NCI-H1092 (cell line): ENCODE measurements at regions not wholly inside any gene's neighbourhood (a gene's known extent, or its start where the extent isn't known, plus 50 kb on each side); places are given as distances from the start of the nearest gene placed in this dataset.
"Not testable (repeated sequence)": the region's sequence is repeated elsewhere in the genome, so short reads cannot be mapped to it uniquely, and the experiment has no call there.

Source experiments
- DNase-seq: peaks from one replicate; lab custom pipeline; 2025; lab: John Stamatoyannopoulos, UW

DNA sequence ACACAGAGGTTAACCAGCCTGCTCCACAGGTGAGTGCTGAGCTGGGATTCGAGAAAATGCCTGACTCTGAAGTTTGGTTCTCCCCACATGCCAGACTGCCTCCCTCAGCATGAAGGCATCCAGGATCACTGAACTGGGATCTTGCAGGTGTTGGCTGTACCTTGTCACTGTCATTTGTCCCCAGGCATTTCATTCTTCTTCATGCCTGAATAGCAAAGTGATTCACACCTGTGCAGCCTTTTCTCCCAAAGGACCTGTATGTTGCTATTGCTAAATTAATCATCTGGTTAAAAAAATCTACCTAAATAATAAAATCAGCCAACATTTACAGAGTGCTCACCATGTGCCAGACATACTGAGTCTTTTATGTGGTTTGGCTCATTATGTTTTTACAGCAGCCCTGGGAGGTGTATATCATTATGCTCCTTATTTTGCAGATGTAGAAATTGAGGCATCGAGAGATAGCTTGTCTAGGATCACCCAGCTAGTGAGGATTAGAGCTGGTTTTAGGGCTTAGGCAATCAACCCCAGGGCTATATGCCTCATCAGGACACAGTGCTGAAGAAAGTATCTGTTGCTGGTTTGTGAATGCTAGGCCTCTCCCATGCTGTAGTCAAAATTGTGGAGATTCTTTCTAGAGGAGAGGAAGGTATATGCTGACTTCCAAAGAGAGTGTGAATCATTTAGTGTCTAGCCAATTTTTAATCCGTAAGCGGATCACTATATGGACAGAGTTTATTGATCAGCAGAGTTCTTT is 204.4 kb downstream of the HIPK3 start:
- no peak for DNase-seq

DNA sequence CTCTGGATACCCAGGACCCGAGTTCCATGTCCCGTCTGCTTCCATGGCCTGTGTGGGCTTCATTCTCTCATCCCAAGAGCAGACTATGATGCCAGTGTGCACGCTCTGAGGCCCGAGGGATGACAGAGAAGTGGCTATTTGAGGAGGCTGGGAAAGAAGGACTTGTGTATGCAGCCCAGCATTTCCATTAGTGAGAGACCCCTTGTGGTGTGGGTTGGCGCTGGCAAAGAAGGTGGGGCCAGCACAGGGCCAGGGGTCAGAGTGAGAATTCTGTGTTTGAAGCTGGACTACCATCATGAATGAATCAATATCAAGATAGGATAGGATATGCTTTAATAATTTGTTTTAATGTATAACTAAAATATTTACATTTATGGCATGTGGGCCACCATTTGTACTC is 200.8 kb downstream of the HIPK3 start:
- DNase-seq, result no peak

DNA sequence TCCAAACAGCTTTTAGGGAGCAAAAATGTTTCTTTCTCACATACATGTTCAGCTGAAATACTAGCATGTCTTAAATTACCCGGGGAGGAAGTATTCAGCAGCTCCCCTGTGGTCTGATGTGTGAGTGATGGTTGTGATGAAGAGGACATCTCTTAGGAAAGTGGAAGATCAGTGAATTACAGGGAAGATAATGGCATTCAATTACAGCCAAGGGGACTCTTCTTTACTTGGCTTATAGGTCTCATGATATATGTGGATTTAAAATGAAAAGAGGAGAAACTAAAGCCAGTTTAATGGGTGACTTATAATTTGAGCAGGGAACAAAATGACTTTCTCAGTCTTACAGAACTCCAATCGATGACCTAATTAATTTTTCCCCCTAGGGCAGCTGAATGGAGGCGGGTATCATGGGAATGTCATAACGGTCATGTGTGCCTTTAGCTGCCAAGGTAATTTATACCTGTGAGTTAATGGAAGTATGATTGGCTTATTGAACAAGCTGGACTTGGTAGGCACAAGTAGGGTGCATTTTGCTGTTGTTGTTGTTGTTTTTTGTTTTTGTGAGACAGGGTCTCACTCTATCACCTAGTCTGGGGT is 198.8 kb downstream of the HIPK3 start:
- no peak for DNase-seq

DNA sequence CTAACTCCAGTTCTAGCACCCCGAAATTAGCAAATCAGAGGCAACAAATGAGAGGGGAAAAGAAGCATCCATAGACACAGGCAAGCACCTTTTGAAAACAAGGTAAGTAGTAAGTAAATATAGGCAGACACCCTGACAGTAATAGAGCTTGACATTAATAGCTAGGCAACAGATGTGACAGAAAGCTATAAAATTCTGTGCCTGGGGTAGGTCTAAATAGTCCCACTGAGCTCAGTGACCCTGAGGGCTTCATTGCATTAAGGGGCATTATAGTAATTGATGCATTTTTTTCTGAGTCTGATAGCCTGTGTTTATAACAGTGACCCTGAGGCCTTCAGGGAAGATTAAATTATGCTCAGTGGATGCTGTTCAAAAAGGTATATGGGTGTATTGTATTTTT is 197.1 kb downstream of the HIPK3 start:
- DNase-seq, result peak; percentile 27

DNA sequence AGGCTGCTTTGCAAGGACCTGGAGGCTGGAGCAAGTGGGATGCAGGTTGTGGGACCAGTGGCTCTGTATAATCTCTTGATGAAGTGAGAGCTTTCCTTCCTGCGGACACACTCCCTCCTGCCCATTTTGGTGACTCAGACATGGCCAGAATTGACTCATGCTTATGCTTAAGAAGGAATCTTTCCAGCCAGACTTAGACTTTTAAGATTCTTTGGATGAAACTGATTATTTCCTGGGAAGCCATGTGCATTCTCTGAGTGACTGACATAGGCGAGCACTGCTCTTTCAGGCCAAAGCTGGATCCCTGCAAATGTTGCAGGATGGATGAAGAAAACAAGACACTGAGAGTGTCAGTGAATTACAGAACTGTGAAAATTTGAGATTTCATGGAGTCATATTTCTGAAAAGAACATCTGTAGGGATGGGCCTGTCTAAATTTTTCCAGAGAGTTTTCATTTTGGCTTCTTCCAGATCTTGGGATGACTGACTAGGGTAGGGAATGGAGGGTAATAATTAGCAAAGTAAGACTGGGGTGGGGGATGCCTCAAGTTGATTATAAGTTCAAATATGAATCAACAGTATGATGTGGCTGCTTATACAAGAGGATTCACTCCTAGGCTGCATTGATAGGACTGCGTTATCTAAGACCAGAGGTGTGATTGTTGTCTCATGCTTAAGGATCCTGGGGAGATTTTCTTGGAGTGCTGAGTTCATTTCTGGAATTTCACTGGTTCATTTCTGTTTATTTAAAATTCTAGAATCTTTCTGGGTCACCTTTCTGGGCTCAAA is 195.8 kb downstream of the HIPK3 start:
- DNase-seq, result no peak

DNA sequence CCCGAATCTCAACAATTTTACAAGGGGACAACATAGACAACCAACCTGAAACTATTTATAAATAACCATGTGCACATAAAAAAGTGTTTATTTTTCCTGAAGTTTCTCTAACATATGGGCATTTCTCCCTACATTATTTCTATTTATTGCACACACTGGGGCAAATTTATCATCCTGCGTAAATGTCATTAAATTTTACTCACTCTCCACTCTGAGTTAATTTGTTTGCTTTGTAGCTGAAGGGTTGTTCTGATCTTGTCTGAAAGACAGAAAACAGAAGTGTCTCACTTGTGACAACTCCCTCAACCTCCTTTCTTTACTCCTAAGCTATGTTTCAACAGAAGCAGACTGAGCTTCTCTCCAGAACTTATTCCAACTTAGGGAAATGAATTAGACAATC is 194.2 kb downstream of the HIPK3 start:
- DNase-seq, result no peak

DNA sequence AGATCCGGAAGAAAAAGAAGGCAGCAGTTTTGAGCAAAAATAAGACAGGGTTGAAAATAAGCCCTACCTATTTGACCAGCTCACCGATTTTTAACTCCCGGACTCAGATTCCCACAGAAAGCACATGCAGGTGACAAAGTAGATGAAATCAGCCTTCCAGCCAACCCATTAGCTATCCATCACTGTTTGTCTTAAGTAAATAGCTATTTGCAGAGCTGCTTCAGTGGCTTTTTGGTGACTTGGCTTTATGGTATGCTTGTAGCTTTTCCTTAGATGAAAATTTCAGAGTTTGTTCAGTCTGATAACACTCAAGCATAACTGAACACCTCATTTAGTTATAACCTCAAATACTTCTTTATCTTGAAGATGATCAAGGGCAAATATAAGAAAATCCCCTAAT is 192.6 kb downstream of the HIPK3 start:
- DNase-seq, result no peak

DNA sequence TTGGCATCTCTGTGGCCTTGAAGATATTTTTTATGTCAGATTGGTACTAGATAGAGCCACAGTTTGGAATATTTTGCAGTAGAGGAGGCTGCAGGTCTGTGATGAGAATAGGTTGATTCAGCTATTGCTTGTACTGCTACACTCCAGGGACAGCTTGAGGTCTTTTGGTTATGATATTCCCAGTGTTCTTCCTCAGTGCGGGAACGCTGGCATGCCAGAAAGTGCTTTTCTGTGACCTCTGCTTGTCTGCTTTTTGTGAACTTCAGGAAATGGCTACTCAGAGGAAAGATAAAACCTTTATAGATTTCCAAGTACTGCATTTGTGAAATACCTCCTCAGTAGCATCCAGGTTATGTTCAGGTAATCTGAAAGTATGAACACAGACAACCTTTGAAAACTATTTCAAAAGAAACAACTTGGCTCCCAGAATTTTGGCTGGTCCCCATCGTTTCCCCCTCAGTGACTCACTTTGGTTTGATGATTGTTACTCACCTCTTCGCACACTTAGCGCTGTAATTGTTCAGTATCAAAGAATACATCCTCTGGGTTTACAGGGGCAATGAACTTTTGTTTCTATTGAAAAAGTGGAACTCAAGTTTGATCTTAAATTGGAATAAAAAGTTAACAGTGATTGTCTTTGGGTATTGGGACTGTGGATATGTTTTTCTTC is 191.4 kb downstream of the HIPK3 start:
- no peak for DNase-seq

DNA sequence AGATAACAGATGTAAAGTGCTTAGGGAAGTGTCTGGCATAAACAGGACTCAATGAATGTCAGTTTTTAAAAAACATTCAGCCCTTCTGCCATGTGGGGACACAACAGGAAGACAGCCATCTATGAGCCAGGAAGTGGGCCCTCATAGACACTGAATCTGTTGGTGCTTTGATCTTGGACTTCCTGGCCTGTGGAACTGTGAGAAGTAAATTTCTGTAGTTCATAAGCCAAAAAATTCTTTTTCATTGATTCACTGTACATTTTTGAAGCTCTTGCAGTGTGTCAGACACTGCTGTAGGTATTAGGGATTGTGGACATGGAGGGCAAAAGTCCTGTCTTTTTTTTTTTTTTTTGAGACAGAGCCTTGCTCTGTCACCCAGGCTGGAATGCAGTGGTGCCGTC is 188.6 kb downstream of the HIPK3 start:
- no peak for DNase-seq

DNA sequence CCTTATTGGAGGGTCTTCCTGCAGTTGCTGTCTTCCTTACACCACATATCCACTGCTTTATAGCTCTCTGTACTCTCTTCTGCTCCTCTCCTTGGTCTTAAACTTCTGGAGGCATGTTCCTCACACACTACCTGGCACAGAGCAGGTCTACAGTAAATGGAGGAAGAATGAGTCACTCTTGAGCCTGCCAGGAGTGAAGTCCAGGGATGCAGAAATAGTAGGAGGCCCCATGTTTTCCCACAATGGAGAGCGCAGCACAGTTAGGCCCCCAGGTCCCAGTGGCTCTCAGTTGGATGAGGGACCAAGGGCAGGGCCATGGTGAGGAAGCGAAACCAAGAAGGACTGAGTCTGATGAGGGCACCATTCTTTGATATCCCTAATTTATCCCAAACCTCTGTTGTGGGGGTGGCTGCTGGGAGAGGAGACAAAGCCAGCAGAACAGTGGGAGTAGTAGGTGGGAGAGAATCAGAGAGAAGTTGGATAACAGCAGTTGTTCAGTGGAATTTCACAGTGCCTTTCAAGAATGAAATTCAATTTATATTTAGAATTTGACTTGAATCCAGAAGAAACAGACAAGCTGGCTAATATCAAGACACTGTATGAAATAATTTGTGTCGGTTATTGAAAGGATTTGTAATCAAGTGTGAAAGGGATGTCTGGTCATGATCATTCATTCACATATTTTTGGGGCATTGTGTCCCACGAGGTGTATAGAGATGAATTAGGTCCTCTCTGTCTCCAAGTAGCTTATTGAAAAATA is 187.8 kb downstream of the HIPK3 start:
- DNase-seq, result no peak

DNA sequence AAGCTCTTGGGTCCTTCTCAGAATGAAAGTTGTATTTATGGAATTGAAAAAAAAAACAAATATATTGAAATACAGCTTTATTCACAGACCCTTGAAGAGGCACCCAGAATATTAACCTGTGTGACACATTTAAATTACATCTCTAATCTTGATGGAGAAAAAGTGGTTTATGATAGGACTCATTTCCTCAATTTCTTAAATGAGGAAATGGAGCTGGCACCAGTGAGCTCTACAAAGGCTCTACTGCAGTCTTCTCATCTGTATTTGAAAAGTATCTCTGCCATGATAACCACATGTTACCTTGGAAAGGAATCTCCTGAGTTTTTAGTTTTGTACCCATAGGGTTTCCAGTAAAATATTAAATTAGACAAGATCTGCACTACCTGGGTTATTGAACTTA is 186.5 kb downstream of the HIPK3 start:
- DNase-seq, result no peak

DNA sequence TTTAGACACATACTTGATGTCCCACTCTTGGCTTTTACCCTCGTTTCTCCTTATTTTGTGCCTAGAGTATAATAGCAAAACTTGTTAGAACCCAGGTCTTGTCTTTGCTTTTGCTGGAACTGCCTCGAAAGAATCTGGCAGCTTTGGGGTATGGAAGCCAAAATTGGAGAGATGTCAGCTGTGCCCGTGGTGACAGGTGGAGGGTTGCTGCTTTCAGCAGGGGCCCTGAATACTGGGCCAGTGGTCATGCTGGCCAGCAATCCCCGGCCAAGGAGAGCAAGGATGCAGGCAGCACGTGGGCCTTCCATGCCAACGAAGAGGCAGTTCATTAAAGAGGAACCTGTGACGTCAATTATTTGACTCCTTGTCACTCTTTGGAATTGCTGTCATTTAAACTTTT is 181.1 kb downstream of the HIPK3 start:
- DNase-seq, result no peak

DNA sequence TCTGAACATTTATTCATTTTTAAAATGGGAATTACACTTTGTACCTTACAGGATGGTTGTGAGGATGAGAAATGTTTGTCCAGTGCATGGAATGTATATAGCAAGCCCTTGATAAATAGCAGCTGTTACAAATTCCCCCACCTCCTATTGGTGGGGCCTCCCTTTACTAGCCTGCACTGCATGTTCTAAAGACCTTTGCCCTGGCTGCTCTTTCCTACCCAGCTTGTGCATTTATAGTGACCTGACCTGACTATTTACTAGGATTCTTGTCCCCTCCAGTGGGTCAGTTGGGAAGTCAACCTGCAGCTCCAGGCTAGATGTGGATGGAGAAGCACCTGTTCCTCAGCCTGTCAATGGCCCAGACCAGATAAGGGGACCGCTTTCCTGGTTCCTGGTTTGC is 180.3 kb downstream of the HIPK3 start:
- DNase-seq, result no peak

DNA sequence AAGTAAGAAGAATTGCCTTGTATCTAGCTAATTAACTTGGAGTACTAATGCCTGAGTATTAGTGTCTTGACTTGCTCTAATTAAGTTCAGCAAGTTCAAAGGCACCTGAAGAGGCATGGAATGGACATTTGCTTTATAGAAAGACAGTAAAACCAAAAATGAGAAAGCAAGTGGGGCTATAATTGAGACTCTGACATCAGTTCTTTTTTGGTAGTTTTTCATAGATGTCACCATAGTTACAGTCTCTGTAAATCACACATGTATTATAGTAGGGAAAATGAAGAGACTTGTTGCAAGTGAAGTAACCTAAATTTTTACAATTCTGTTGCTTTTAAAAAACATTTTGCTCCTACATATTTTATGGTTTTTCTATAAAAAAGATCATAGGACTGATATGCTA is 178.0 kb downstream of the HIPK3 start:
- DNase-seq, result no peak

DNA sequence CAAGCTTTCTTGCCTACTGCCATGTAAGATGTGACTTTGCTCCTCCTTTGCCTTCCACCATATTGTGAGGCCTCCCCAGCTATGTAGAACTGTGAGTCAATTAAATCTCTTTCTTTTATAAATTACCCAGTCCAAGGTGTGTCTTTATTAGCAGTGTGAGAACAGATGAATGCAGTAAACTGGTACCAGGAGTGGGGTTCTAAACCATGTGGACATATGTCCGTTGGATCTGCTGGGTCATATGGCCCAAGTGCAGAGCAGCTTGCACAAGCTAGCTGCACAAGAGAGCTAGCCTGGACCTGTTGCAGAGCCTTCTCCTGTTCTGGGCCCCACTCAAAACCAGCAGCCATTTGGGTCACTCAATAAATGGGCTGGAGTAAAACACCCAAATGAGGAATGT is 177.1 kb downstream of the HIPK3 start:
- DNase-seq, result no peak

DNA sequence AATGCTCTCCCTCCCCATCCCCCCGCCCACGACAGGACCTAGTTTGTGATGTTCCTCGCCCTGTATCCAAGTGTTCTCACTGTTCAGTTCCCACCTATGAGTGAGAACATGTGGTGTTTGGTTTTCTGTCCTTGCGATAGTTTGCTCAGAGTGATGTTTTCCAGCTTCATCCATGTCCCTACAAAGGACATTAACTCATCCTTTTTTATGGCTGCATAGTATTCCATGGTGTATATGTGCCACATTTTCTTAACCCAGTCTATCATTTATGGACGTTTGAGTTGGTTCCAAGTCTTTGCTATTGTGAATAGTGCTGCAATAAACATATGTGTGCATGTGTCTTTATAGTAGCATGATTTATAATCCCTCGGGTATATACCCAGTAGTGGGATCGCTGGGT is 171.3 kb downstream of the HIPK3 start:
- DNase-seq, result not testable (repeated sequence)

DNA sequence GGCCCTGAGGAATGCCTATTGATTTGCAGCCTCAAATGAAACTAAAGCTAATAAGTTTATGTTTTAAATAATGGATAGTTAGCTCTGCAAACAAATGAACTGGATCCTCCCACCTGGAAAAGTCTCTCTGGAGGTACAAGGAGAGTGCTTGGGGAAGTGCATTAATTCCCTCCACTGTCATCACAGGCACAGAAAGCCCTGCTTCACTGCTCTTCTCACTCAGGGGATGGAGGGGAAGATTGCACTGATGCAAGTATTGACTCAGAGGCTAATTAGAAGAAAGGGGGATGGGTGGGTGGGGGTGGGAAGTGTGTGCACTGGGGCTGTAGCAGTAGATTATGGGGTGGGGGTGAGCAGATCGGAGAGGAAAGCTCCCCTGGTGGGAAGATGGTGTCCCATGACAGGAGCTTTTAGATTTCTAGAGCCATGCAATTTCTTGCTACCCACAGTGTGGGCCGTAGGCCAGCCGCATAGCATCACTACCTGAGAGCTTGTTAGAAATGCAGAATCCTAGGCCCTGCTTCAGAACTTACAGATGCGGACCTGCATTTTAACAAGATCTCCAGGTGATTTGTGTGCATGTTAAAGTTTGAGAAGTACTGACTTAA is 163.9 kb downstream of the HIPK3 start:
- no peak for DNase-seq

DNA sequence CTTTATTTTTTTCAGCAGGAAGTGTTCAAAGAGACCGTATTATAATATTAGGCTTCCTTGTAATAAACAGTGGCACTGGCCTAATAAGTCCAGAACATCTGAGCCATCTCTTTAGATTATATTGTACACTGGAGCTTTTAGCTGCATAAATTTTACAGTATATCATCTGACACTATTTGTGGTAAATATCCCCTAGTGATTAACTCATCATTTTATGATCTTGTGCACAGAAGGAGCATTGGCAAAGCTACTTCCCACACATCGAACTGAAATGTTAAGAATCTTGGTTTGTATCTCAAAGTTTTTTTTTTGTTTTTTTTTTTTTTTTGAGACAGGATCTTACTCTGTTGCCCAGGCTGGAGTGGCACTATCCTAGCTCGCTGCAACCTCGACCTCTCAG is 162.7 kb downstream of the HIPK3 start:
- no peak for DNase-seq

DNA sequence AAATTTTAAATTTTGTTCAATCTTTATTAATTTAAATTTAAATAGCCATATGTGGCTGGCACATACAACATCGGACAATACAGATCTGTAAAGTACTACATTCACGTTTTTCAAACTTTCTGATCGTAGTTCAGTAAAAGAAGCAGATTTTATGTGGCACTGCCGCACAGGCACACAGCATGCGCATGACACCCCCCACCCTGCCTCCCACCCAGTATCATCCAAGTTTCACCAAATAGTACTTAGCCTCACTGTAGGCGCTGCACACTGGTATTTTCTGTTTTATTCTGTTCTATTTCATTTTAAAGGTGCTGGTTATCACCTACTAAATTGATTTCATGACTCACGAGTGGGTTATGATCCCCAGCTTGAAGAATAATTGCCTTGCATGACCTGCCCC is 159.9 kb downstream of the HIPK3 start:
- no peak for DNase-seq

DNA sequence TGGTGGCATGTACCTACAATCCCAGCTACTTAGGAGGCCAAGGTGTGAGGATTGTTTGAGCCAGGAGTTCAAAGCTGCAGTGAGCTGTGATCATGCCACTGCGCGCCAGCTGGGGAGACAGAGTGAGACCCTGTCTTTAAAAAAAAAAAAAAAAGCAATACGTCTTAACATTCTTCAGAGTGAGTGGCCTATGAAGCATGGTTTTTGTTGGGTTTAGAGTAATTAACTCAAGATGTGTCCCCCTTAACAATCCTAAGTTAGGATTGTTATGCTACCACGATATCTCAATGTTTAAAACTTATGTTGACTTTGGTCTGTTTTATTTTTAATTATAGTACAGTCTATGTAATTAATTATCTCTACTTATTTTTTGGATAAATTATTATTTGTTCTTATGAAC is 156.1 kb downstream of the HIPK3 start:
- DNase-seq, result no peak

DNA sequence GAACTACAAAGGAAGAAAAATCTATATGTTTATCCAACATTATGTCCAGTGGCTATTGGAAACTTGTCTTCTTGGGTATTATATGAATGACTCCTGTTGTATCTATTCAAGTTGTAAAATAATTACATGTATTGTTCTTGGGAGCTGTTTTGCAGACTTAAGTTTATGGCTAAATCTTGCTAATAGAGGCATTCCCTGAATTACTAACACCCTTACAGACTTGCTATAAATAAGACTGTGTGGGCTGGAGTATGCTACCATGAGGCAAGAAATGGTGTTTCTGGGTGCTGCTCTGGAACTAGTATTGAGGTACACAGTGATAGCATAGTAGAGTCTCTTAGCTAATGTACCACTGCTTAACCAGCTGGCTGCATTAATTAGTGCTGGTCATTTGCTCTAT is 155.1 kb downstream of the HIPK3 start:
- no peak for DNase-seq

DNA sequence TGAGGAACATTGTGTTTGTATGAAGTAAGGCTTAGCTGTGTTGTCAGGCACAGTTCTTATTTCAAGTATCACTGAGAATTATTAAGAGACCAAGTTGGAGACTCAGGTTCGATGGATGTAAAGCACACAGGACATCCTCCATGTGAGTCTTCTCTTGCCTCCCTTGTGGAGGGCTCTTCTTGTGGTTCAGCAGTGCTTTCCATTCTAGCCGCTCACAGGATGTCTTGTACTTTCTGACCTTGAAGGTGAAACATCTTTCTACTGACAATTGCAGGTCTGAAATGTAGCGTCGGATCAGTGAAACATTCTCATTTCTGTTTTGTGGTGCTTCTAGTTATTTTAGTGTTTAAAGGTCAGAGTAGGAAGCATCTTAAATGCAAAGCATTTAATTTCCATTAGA is 154.6 kb downstream of the HIPK3 start:
- no peak for DNase-seq
